Right atrium auricular region (tissue), 2 donors: ENCODE measurements at regions not wholly inside any gene's neighbourhood (a gene's known extent, or its start where the extent isn't known, plus 50 kb on each side); places are given as distances from the start of the nearest gene placed in this dataset.

Source experiments
- DNase-seq: peaks from one replicate; pipeline ENCODE4 v3.0.0-alpha.2; 2019; ENCODE audit warnings: low spot score
- H3K27ac ChIP-seq, 2 donors: fragments of 200-600 bp; sonication (generic); 1 replicate in 1 of 2; 2 replicates in 1 of 2; pipeline ENCODE4 v1.5.1; 2016 to 2019
- H3K27me3 ChIP-seq, 2 donors: fragments of 200-600 bp; sonication (generic); one replicate each; pipeline versions ENCODE4 v1.5.1 to v1.6.0; 2017 to 2019
- H3K36me3 ChIP-seq: fragments of 200-600 bp; sonication (generic); one replicate; pipeline ENCODE4 v1.5.1; 2016
- H3K4me1 ChIP-seq, 2 donors: fragments of 200-600 bp; sonication (generic); one replicate each; pipeline versions ENCODE4 v1.5.1 to v1.6.0; 2017 to 2019
- H3K4me3 ChIP-seq, 2 donors: fragments of 200-600 bp; sonication (generic); 1 replicate in 1 of 2; 2 replicates in 1 of 2; pipeline ENCODE4 v1.5.1; 2017 to 2019; ENCODE audit warnings: mild to moderate bottlenecking in 1 of 2, moderate library complexity in 1 of 2
- H3K9me3 ChIP-seq, 2 donors: fragments of 200-600 bp; sonication (generic); one replicate each; pipeline ENCODE4 v1.5.1; 2019
- TF ChIP-seq, protein P1 (sequence below), 2 donors: fragments of 200-600 bp; sonication (generic); IDR thresholded peaks; one replicate each; pipeline ENCODE4 v1.5.1; 2019; ENCODE audit warnings: antibody characterized with exemption in 2 of 2

DNA sequence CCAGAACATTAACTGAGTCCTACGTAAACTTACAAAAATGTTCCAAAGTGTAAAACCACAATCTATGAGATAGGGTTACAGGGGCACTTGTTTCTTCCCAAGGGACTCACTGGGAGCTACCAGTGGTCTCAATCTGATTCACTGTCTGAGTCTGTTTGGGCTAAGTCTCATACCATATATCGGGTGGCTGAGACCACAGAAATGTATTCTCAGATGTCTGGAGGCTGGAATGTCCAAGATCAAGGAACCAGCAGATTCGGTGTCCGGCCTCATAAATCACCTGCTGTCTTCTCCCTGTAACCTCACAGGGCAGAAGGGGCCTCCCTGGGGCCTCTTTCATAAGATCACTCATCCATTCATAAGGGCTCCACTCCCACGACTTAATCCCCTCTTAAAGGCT, 616.3 kb upstream of the TMEM132C start:
- Histone ChIP-seq H3K27me3 (no peaks in the 10 kb centered on the region), H3K4me3 (no peak overlapping the region), H3K36me3 (no peaks in the 10 kb centered on the region), H3K9me3 (no peaks in the 10 kb centered on the region), H3K4me1 (no peaks in the 10 kb centered on the region), H3K27ac (no peak overlapping the region)
- DNase-seq: no peak
- TF ChIP-seq, protein P1, sequence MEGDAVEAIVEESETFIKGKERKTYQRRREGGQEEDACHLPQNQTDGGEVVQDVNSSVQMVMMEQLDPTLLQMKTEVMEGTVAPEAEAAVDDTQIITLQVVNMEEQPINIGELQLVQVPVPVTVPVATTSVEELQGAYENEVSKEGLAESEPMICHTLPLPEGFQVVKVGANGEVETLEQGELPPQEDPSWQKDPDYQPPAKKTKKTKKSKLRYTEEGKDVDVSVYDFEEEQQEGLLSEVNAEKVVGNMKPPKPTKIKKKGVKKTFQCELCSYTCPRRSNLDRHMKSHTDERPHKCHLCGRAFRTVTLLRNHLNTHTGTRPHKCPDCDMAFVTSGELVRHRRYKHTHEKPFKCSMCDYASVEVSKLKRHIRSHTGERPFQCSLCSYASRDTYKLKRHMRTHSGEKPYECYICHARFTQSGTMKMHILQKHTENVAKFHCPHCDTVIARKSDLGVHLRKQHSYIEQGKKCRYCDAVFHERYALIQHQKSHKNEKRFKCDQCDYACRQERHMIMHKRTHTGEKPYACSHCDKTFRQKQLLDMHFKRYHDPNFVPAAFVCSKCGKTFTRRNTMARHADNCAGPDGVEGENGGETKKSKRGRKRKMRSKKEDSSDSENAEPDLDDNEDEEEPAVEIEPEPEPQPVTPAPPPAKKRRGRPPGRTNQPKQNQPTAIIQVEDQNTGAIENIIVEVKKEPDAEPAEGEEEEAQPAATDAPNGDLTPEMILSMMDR (IDR thresholded peaks at IDR 0.05): no peak

DNA sequence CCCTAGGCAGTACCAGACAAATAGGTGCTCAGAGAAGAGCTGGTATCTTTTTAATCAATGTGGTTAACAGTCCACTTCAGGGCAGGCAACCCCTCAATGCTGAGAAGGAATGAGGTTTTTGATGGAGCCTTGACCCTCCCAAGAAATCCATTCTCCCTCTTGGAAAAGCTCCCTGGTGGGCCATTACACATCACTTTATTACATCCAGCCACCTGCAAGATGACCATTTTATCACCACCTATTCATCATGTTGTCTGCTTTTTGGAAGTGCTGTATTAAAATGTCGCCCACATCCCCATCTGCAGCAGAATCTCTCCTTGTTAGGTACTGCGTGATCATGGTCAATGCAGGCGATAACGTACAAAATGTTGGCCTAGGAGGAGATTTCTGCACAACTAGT, 614.7 kb upstream of the TMEM132C start:
- DNase-seq: no peak
- TF ChIP-seq, protein P1 (IDR thresholded peaks at IDR 0.05): no peak
- no peaks in the 10 kb centered on the region for H3K36me3 ChIP-seq

DNA sequence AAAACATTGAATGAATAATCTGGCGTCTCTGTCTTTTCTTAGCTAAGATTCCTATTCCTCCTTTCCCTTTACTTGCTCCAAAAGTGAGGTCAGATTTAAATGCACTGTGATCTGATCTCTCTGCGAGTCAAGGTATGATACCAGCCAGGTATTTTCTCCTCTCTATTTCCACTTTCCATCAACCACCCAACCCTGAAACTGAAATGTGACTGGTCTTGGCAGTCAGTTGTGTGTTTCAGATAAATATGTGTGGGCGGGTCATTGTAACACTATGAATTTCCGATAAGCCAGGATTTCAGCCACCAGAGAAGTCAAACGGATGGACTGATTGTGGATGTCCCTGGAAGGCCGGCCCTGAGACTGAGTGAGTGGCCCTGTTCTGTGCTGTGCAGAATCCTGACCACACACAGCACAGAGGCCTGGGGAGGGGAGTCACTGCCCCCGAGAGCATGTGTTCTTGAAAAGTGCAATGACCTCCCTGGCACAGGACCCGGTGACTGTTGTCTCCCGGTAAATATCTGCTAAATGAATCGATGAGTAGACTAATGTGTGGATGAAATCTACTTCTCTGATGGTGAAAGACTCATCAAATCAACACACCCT, 612.5 kb upstream of the TMEM132C start:
- DNase-seq: no peak
- no peaks in the 10 kb centered on the region for H3K9me3 ChIP-seq
- no peak overlapping the region for H3K27ac ChIP-seq
- H3K27me3 ChIP-seq: no peaks in the 10 kb centered on the region
- no peaks in the 10 kb centered on the region for H3K4me1 ChIP-seq
- H3K36me3 ChIP-seq: no peaks in the 10 kb centered on the region
- H3K4me3 ChIP-seq: no peak overlapping the region
- TF ChIP-seq, protein P1 (IDR thresholded peaks at IDR 0.05): no peak

More for the DNA sequence above, 614.7 kb upstream of the TMEM132C start:
- H3K27me3 ChIP-seq: no peaks in the 10 kb centered on the region
- H3K4me1 ChIP-seq: no peaks in the 10 kb centered on the region
- no peak overlapping the region for H3K27ac ChIP-seq
- H3K9me3 ChIP-seq: no peaks in the 10 kb centered on the region
- H3K4me3 ChIP-seq: no peak overlapping the region

DNA sequence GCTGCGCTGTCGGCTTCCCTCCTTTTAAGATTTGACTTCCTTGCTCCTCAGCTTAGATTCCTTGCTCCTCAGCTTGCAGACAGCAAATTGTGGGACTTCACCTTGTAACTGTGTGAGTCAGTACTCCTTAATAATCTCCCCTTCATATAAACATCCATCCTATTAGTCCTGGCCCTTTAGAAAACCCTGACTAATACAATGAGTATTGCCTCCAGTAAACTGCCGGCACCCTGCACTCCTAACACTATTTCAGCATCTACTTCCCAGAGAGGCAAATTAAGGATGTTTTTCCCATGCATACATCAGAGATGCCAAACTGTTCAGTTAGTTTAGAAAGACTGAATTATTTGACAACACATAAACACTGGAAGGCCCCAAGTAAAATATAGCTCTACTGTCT, 611.3 kb upstream of the TMEM132C start:
- H3K36me3 ChIP-seq: no peaks in the 10 kb centered on the region
- H3K27ac ChIP-seq: no peak overlapping the region
- H3K4me1 ChIP-seq: no peaks in the 10 kb centered on the region
- TF ChIP-seq, protein P1 (IDR thresholded peaks at IDR 0.05): no peak
- no peak for DNase-seq
- no peaks in the 10 kb centered on the region for H3K9me3 ChIP-seq
- H3K27me3 ChIP-seq: no peaks in the 10 kb centered on the region
- no peak overlapping the region for H3K4me3 ChIP-seq

DNA sequence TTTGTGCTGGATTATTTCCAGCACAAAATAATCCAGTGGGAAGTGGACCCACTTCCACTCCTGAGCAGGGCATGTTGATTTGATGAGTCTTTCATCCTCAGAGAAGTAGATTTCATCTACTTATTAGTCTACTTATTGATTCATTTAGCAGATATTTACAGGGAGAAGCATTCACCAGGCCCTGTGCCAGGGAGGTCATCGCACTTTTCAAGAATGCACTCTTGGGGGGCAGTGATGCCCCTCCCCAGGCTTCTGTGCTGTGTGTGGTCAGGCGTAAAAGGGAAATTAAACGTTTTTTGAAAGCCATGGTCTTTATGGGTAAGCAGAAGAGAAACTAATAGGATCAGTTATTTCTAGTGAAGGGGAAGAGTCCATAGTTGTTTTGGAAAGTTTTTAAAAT, 610.7 kb upstream of the TMEM132C start:
- H3K9me3 ChIP-seq: no peaks in the 10 kb centered on the region
- H3K27me3 ChIP-seq: no peaks in the 10 kb centered on the region
- no peaks in the 10 kb centered on the region for H3K4me1 ChIP-seq
- TF ChIP-seq, protein P1 (IDR thresholded peaks at IDR 0.05): no peak
- no peak overlapping the region for H3K27ac ChIP-seq
- H3K36me3 ChIP-seq: no peaks in the 10 kb centered on the region
- DNase-seq: no peak
- no peak overlapping the region for H3K4me3 ChIP-seq

DNA sequence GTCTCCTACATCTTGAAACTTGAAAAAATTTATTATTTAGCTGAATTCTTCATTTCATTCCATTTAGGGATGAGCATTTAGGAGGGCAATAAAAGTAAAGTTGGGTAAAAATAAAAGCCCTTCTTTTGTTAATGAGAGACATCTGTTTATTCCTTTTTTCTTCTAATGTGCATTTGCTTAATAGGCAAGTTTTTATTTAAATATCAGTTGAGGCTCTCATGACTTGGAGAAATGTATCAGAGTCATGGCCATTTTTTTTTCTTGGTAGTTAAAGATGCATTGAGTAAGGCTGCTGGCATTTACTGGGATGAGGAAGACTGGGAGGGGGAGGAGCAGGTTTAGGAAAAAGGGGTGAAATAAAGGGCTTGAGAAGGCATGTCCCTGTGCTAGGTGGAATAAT, 609.9 kb upstream of the TMEM132C start:
- TF ChIP-seq, protein P1 (IDR thresholded peaks at IDR 0.05): no peak
- H3K36me3 ChIP-seq: no peaks in the 10 kb centered on the region
- H3K9me3 ChIP-seq: no peaks in the 10 kb centered on the region
- no peaks in the 10 kb centered on the region for H3K4me1 ChIP-seq
- no peak overlapping the region for H3K4me3 ChIP-seq
- H3K27me3 ChIP-seq: no peaks in the 10 kb centered on the region
- no peak overlapping the region for H3K27ac ChIP-seq
- no peak for DNase-seq
